ENCODE measurements at regions not wholly inside any gene's neighbourhood (a gene's known extent, or its start where the extent isn't known, plus 50 kb on each side); places are given as distances from the start of the nearest gene placed in this dataset.

GRCh38 chr7:31214751-31215150 lies 125.8 kb downstream of the NEUROD6 start:
- Mint-ChIP-seq H3K4me1 (no peaks in the 10 kb centered on the region), H3K4me3 (no peak overlapping the region), H3K27me3 (no peaks in the 10 kb centered on the region), H3K9me3 (no peaks in the 10 kb centered on the region), H3K36me3 (ENCODE audit: low read depth) (no peaks in the 10 kb centered on the region), H3K27ac (no peak overlapping the region)
- DNase-seq (no peak), ATAC-seq (no peak)

GRCh38 chr7:31211281-31211680 lies 129.2 kb downstream of the NEUROD6 start:
- ATAC-seq (no peak), DNase-seq (no peak)
- H3K4me3 Mint-ChIP-seq = no peak overlapping the region
- H3K9me3 Mint-ChIP-seq = no peaks in the 10 kb centered on the region
- no peaks in the 10 kb centered on the region for H3K27me3 Mint-ChIP-seq
- H3K4me1 Mint-ChIP-seq = no peaks in the 10 kb centered on the region
- H3K36me3 Mint-ChIP-seq (ENCODE audit: low read depth) = no peaks in the 10 kb centered on the region
- no peak overlapping the region for H3K27ac Mint-ChIP-seq

GRCh38 chr7:31204071-31204470 lies 136.5 kb downstream of the NEUROD6 start:
- Mint-ChIP-seq H3K4me3 (no peak overlapping the region), H3K27me3 (peaks cover 2% of the 10 kb centered on the region), H3K36me3 (ENCODE audit: low read depth) (no peaks in the 10 kb centered on the region), H3K27ac (no peak overlapping the region), H3K9me3 (peaks cover 4% of the 10 kb centered on the region), H3K4me1 (no peaks in the 10 kb centered on the region)
- ATAC-seq (no peak), DNase-seq (no peak)

GRCh38 chr7:31203551-31203950 lies 137.0 kb downstream of the NEUROD6 start:
- peaks cover 4% of the 10 kb centered on the region for H3K9me3 Mint-ChIP-seq
- H3K36me3 Mint-ChIP-seq (ENCODE audit: low read depth) = no peaks in the 10 kb centered on the region
- no peak overlapping the region for H3K27ac Mint-ChIP-seq
- DNase-seq = no peak
- H3K4me1 Mint-ChIP-seq = no peaks in the 10 kb centered on the region
- no peak for ATAC-seq
- H3K27me3 Mint-ChIP-seq = peaks cover 2% of the 10 kb centered on the region
- no peak overlapping the region for H3K4me3 Mint-ChIP-seq

DNA sequence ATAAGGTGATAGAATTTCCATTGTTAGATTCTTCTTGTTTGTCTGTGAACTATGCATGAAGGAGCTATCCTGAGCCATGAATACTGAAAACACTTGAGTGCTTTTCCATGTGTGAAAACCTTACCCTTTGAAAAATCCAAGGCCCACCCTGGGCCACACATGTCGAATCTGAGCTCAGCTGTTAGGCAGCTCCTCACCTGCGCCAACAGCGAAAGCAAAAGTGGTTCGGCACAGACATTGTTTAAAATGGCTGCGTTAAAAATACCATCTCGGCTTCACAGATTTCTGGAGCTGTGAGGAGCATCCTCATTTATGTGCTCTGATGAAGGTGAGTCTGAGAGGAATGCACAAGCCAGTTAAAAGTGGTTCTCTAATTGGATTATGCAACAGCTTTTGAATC lies 137.7 kb downstream of the NEUROD6 start:
- ATAC-seq = no peak
- H3K36me3 Mint-ChIP-seq (ENCODE audit: low read depth) = no peaks in the 10 kb centered on the region
- DNase-seq = no peak
- no peak overlapping the region for H3K4me3 Mint-ChIP-seq
- H3K9me3 Mint-ChIP-seq = peaks cover 4% of the 10 kb centered on the region
- H3K27ac Mint-ChIP-seq = no peak overlapping the region
- H3K27me3 Mint-ChIP-seq = peaks cover 2% of the 10 kb centered on the region
- no peaks in the 10 kb centered on the region for H3K4me1 Mint-ChIP-seq

GRCh38 chr7:31192986-31193385 lies 140.9 kb downstream of the ADCYAP1R1 start:
- ATAC-seq (no peak), DNase-seq (peak; percentile 8)
- peaks cover 12% of the 10 kb centered on the region for H3K27me3 Mint-ChIP-seq
- H3K9me3 Mint-ChIP-seq = no peaks in the 10 kb centered on the region
- no peaks in the 10 kb centered on the region for H3K4me1 Mint-ChIP-seq
- no peak overlapping the region for H3K27ac Mint-ChIP-seq
- no peaks in the 10 kb centered on the region for H3K36me3 Mint-ChIP-seq (ENCODE audit: low read depth)
- no peak overlapping the region for H3K4me3 Mint-ChIP-seq

GRCh38 chr7:31190906-31191305 lies 138.8 kb downstream of the ADCYAP1R1 start:
- H3K27ac Mint-ChIP-seq = no peak overlapping the region
- no peak overlapping the region for H3K4me3 Mint-ChIP-seq
- no peaks in the 10 kb centered on the region for H3K36me3 Mint-ChIP-seq (ENCODE audit: low read depth)
- peaks cover 14% of the 10 kb centered on the region for H3K27me3 Mint-ChIP-seq
- ATAC-seq (no peak), DNase-seq (no peak)
- no peaks in the 10 kb centered on the region for H3K9me3 Mint-ChIP-seq
- no peaks in the 10 kb centered on the region for H3K4me1 Mint-ChIP-seq

- Mint-ChIP-seq H3K9me3 (no peaks in the 10 kb centered on the region), H3K27ac (no peak overlapping the region), H3K27me3 (peaks cover 10% of the 10 kb centered on the region), H3K4me1 (no peaks in the 10 kb centered on the region), H3K36me3 (ENCODE audit: low read depth) (no peaks in the 10 kb centered on the region), H3K4me3 (no peak overlapping the region)
- DNase-seq (no peak), ATAC-seq (no peak)
Observed at GRCh38 chr7:31186202-31186601, 134.1 kb downstream of the ADCYAP1R1 start.

DNA sequence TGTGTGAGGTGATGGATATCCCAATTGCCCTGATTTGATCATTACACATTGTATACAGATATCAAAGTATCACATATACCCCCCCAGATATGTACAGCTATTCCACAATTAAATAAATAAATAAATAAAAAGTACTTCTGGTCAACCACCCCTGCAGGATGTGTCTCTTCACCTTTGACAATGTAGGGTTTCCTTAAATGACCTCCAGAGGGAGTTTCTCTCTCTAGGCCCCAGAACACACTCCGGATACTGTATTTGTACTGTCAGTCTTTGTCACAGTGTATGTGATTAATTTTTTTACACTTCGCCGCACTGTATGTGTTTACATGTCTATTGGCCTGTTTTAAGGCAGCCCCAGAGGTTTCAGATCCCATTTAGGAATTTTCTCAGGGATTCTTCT lies 123.6 kb downstream of the ADCYAP1R1 start:
- DNase-seq = no peak
- H3K27ac Mint-ChIP-seq = no peak overlapping the region
- no peaks in the 10 kb centered on the region for H3K36me3 Mint-ChIP-seq (ENCODE audit: low read depth)
- no peak for ATAC-seq
- no peak overlapping the region for H3K4me3 Mint-ChIP-seq
- no peaks in the 10 kb centered on the region for H3K4me1 Mint-ChIP-seq
- H3K27me3 Mint-ChIP-seq = peaks cover 3% of the 10 kb centered on the region
- H3K9me3 Mint-ChIP-seq = peaks cover 5% of the 10 kb centered on the region

GRCh38 chr7:31171984-31172383 lies 119.9 kb downstream of the ADCYAP1R1 start:
- no peaks in the 10 kb centered on the region for H3K36me3 Mint-ChIP-seq (ENCODE audit: low read depth)
- H3K4me1 Mint-ChIP-seq = no peaks in the 10 kb centered on the region
- H3K4me3 Mint-ChIP-seq = no peak overlapping the region
- H3K9me3 Mint-ChIP-seq = peaks cover 5% of the 10 kb centered on the region
- H3K27me3 Mint-ChIP-seq = peaks cover 5% of the 10 kb centered on the region
- DNase-seq (no peak), ATAC-seq (no peak)
- H3K27ac Mint-ChIP-seq = no peak overlapping the region

- no peak for DNase-seq
- no peaks in the 10 kb centered on the region for H3K4me1 Mint-ChIP-seq
Observed at GRCh38 chr7:31171216-31171785, 119.2 kb downstream of the ADCYAP1R1 start.

More at GRCh38 chr7:31171216-31171785, 119.2 kb downstream of the ADCYAP1R1 start:
- Mint-ChIP-seq H3K4me3 (no peak overlapping the region), H3K9me3 (peaks cover 5% of the 10 kb centered on the region), H3K27ac (no peak overlapping the region), H3K27me3 (peaks cover 5% of the 10 kb centered on the region), H3K36me3 (ENCODE audit: low read depth) (no peaks in the 10 kb centered on the region)
- ATAC-seq = no peak
